ENCODE measurements at regions not wholly inside any gene's neighbourhood (a gene's known extent, or its start where the extent isn't known, plus 50 kb on each side); places are given as distances from the start of the nearest gene placed in this dataset.

- no peak for DNase-seq
Observed at GRCh38 chrX:8868070-8868773, 67.0 kb upstream of the FAM9A start.

- no peak for DNase-seq
Observed at GRCh38 chrX:8867406-8867805, 66.2 kb upstream of the FAM9A start.

GRCh38 chrX:8864161-8864560, 63.0 kb upstream of the FAM9A start:
- no peak for DNase-seq

- no peak for DNase-seq
Observed at GRCh38 chrX:8861908-8862307, 60.7 kb upstream of the FAM9A start.

GRCh38 chrX:8851231-8851886, 50.2 kb upstream of the FAM9A start:
- DNase-seq = no peak

Measured in suppressor macrophage treated with lipopolysaccharide for 4 hours (primary cell).